ENCODE measurements at regions not wholly inside any gene's neighbourhood (a gene's known extent, or its start where the extent isn't known, plus 50 kb on each side); places are given as distances from the start of the nearest gene placed in this dataset.
A peak's percentile ranks its signal among the peaks of the same experiment; 100 is the strongest.

DNA sequence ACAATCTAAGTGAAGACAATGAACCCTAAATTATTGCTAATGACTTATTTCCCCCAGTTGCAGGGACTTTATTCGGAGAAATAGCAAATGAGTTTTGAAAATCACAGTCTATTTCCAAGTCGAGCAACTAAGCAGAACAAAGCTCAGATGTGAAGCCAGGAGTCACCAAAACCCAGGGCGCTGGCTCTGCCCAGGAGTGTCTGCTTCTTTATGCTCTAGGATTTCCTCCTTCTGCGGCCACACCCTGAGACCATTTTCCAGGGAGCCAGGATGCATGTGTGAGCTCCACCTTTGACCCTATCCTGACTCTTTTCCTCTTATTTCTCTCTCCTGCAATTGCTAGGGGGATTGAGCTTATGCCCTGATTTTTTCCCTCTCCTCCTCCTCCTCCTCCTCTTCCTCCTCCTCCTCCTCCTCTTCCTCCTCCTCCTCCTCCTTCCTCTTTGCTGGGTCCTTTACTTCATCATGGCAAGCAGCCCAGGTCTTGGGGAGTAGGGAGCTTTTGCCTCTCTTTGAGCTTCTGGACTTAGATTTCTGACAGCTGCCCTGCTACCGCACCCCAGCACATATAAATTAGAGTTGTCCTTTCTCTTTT, 234.4 kb downstream of the ARL4A start:
- WGBS, 2 donors = 72 to 75% methylated on average over 5 of the region's 5 CpGs
- TF ChIP-seq, protein P1, sequence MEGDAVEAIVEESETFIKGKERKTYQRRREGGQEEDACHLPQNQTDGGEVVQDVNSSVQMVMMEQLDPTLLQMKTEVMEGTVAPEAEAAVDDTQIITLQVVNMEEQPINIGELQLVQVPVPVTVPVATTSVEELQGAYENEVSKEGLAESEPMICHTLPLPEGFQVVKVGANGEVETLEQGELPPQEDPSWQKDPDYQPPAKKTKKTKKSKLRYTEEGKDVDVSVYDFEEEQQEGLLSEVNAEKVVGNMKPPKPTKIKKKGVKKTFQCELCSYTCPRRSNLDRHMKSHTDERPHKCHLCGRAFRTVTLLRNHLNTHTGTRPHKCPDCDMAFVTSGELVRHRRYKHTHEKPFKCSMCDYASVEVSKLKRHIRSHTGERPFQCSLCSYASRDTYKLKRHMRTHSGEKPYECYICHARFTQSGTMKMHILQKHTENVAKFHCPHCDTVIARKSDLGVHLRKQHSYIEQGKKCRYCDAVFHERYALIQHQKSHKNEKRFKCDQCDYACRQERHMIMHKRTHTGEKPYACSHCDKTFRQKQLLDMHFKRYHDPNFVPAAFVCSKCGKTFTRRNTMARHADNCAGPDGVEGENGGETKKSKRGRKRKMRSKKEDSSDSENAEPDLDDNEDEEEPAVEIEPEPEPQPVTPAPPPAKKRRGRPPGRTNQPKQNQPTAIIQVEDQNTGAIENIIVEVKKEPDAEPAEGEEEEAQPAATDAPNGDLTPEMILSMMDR (IDR thresholded peaks at IDR 0.05) = no peak
- Histone ChIP-seq H3K4me3 (no peak overlapping the region), H3K4me1 (peaks cover 0 to 14% (median 8%) of the 10 kb centered on the region in 3 donors), H3K27ac (no peak overlapping the region), H3K9me3 (no peaks in the 10 kb centered on the region), H3K27me3 (no peaks in the 10 kb centered on the region), H3K36me3 (no peaks in the 10 kb centered on the region)
- intact Hi-C loops (cut with DNase I) = no loop called here
- FAIRE-seq (no peak), ATAC-seq (no peak), DNase-seq (no peak)

DNA sequence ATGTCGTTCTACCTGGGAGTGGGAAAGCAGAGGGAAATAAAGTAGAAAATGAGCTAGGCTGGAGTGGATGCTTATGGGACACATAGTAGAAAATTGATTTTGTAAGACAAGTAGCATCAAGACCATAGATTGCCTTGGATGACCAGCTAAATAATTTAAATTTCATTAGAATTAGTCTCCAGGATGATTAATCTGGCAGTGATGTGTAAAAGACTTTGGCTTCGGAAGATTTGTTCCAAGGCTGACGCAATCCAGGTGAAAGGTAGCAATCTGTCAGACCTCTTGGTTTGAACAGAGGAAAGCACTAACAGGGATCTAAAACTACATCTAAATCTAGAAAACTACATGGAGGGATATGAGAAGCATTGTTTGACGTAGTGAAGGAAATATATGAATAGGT, 236.5 kb downstream of the ARL4A start:
- Histone ChIP-seq H3K36me3 (no peaks in the 10 kb centered on the region), H3K9me3 (no peaks in the 10 kb centered on the region), H3K27ac (no peak overlapping the region), H3K4me1 (peaks cover 0 to 20% (median 8%) of the 10 kb centered on the region in 3 donors), H3K27me3 (no peaks in the 10 kb centered on the region), H3K4me3 (no peak overlapping the region)
- intact Hi-C loops (cut with DNase I) = no loop called here
- FAIRE-seq = no peak
- TF ChIP-seq, protein P1 (IDR thresholded peaks at IDR 0.05) = no peak
- peak in 1 of 4 donors; percentile 33 for ATAC-seq
- 69 to 78% methylated on average over 4 of the region's 4 CpGs for WGBS, 2 donors
- DNase-seq = peak in 1 of 6 donors; percentile 17

DNA sequence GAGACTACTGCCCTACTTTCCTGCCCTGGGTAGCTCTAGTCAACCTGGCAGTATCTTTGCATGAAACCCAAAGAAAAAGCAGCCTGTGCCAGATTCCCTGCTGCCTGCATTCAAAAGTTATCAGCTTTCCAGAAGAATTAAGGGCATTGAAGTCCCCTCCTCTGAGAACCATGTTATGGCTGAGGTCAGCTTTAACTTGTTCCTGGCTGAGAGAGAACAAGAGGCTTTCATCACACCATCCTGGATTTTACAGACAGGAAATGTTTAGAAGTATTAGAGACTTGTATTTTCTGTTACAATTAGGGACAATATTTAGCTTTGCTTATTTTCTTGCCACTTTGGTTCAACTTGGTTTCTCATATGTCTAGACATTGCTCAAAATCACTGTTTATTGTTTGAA, 238.8 kb downstream of the ARL4A start:
- Histone ChIP-seq H3K27me3 (no peaks in the 10 kb centered on the region), H3K4me3 (no peak overlapping the region), H3K4me1 (peaks cover 0 to 28% (median 8%) of the 10 kb centered on the region in 3 donors), H3K9me3 (no peaks in the 10 kb centered on the region), H3K36me3 (no peaks in the 10 kb centered on the region), H3K27ac (no peak overlapping the region)
- ATAC-seq (no peak), DNase-seq (no peak), FAIRE-seq (no peak)
- TF ChIP-seq, protein P1 (IDR thresholded peaks at IDR 0.05) = no peak
- intact Hi-C loops (cut with DNase I) = no loop called here

GRCh38 chr7:12927635-12928434, 240.4 kb downstream of the ARL4A start:
- Histone ChIP-seq H3K9me3 (no peaks in the 10 kb centered on the region), H3K4me1 (peaks cover 0 to 28% (median 8%) of the 10 kb centered on the region in 3 donors), H3K27me3 (no peaks in the 10 kb centered on the region), H3K27ac (no peak overlapping the region), H3K4me3 (no peak overlapping the region), H3K36me3 (no peaks in the 10 kb centered on the region)
- DNase-seq = no peak
- TF ChIP-seq, protein P1 (IDR thresholded peaks at IDR 0.05) = no peak
- 79 to 81% methylated on average over 4 of the region's 4 CpGs for WGBS, 2 donors
- intact Hi-C loops (cut with DNase I) = no loop called here
- no peak for FAIRE-seq
- no peak for ATAC-seq
